HG03571 (cell line): ENCODE measurements at regions not wholly inside any gene's neighbourhood (a gene's known extent, or its start where the extent isn't known, plus 50 kb on each side); places are given as distances from the start of the nearest gene placed in this dataset.

Experiments used
- ATAC-seq: cut with Tn5 transposase; IDR thresholded peaks from one replicate; pipeline ENCODE4 v1.9.1; 2021; ENCODE audit not compliant: unreplicated experiment

DNA sequence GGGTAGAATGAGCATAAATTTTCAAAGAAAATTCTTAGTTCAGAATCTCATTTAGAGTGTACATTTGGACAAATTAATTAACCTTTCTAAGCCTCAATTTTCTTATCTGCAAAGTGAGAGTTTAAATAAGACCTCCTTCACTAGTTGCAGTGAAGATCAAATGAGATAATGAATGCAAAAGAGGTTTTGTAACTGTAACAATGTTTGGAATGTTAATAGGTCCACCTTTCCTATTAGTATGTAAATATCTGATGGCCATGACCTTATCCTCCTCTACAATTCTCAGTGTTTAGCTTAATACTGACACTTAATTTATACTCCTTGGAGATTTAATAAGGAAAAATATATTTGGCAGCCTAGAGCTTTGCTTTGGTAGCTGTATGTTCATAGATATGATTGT lies 138.8 kb downstream of the GABRG1 start:
- no peak for ATAC-seq

DNA sequence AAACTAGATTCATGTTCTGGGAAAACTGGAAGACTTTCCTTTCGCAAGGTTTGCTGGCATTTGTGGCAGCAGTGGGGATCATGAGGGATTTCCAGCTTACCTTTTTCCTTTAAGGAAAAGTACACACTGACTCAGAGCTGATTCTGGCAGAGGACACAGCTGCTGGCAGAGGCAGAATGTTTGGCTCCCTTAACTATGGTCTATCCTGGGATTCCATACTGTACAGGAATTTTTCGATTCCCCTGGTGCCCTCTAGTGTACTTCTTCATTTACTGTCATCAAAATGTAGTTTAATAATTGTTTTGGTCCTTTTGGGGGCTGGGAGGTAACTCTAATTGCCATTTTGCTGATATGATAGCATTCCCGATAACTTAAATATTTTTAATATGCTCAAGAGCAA lies 152.7 kb downstream of the GABRG1 start:
- no peak for ATAC-seq

DNA sequence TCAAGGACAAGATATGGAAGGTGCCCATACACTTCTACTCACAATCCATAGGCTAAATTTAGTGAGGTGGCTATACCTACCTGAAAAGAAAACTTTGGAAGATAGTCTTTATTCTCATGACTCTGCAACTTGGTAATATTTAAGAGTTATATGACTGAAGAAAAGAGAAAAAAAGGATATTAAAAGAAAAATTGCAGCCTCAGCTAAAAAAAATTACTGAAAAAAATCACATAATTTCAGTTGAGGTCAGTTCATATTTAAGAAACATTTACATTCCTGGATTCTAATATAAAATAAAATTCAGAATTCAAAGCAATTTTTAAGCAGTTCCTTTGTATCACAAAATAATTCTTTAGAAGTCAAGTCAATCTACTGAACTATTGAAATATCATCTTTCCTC lies 166.5 kb downstream of the GABRG1 start:
- ATAC-seq = no peak

DNA sequence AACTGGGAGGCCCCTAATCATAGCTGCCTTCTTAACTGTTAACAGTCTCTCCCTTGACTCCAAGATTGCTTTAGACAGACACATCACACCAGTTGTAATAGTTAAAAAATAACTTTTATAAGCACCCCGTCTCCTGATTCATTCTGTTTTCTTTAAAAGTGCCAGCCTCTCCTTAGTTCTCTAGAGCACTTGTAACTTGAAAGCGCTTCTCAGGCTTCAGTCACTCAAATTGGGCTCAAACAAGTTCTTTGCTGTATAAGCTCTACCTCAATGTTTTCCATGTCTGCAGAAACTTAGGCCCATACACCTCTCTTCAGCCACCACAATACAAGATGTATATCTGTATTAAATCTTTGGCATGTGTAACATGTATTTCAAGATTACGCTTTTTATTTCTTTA lies 169.6 kb downstream of the GABRG1 start:
- no peak for ATAC-seq

DNA sequence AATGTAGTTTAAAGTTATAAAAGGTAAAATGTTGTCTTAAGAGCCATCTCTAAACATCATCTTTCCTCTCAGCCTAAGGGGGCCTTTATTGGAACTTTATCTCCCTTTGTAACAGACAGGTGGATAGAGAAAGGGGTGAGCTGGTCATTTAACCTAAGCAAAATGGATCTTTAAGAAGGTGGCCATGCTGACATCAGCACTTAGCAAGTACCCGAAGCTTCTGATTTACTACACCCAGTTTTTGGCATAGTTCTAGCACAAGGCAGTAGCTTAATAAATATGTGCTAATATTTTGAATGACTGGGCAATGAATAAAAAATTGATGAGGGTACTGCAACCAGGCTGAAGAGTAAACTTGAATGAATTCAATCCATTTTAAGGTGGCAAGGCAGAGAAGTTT lies 172.7 kb downstream of the GABRG1 start:
- ATAC-seq = no peak

DNA sequence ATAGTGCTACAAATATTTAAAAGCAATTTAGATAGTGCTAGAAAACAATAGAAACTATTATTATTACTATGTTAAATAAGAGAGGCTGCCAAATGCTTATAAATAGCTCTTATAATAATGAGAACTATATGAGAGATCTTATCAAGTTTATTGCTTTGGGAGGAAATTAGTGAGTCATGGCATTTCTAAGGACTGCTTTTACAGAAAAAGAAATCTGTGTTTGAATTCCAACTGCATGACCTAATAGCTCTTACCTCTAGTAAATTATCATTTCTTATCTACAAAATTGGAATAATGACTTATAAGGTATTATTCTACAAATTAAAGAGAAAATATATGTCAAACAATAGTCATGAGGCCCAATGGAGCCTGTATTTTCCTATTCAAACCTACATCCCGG lies 177.2 kb downstream of the GABRG1 start:
- no peak for ATAC-seq

DNA sequence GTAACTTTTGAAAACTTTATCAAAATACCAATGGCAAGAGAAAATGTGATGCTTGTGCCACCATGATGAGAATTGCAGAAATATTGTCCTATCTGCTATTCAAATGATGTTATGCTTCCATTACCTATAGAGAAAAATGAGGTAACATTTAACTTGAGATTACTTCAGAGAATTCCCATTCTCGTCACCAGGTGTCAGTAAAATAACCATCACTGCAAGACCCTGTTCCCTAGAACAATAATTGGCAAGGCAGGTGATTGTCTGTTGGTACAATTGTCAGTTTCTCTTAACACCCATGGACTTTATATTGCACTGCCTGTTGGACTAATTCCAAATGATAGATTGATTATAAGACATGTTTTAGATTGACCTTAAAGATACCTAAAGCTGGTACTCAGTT lies 179.9 kb downstream of the GABRG1 start:
- no peak for ATAC-seq

DNA sequence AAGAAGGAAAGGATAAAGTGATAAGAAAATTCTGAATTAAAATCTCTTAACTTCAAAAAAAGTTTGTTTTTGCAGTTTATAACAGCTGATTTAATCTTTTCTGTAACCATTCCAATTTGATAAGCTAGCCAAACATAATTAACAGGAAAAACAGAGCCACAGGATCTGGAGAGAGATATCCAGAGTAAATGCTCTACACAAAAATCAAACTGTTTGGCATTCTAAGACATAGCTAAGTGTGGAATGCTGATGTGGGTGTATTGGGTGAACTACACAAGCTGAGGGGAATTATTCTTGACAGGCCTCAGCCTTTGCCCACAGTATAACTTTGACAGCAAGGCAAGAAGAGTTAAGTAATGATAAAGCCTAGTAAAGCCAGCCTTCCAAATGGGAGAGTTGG lies 184.8 kb downstream of the GABRG1 start:
- ATAC-seq = no peak

DNA sequence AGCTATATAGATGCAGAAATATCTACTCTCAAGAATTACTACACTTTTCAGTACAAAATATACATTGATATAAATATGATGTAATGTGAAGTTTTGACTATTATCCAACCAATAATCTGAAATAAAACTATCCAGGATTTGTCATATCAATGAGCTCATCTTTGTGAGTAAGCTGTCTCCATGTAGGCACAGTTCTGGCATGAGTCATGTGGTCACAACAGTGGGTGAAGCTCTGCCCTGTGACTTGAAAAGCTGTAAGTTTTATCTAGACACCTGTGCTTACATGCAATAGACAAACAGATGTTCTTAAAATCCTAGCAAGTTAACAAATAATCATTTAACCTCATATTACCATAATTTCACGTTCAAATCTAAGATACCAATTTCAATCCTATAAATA lies 192.7 kb downstream of the GABRG1 start:
- ATAC-seq = no peak

DNA sequence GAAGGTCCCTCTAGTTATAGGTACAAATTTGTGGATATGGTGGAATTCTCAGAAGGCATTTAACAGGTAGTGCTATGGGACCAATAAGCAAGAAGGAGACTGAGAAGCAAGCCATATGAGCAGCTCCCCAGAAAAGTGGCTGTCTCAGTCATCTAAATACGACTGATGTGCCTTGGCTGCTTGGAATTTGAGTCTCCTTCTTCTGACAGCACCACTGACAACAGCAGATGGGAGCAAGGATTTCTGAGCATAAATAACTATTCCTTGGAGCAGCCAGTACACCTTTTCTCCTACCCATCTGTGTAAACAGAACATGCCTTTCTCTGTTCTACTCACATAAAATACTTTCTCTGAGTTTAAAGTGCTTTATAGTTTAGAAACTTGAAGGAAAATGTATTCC lies 196.2 kb downstream of the GABRG1 start:
- no peak for ATAC-seq

DNA sequence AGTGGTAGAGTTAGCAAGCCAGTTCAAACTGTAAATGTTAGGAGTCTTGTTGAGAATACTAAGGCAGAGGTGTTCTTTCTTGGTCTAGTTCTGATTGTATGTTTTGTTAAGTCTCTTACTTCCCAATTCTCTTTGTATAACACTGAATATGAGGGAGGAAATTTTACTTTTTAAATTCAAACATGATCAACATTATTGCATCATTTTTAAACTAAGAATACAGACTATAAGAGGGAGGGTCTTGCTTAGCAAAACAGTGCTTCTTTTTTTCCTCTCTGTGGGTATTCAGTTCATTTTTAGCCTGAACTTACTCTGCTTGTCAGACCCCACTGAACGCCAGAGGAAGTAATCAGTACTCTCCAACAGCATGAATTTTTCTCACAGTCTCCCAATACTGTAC lies 198.0 kb downstream of the GABRG1 start:
- no peak for ATAC-seq

DNA sequence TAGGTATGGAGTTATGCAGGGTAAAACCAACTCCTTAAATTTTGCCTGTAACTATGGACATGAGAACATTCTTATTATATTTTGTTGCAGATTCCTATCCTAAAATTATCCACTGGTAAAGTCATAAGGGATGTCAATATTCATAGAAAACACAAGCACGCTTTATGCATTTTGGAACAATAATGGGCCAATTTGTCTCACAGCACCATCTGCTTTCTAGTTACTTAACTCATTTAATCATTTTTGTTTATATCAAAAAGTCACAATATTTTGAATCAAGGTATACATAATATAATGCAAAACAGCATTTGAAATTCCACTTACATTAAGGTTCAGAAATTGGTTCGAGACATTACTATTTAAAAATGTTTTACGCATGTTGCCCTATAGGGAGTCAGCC lies 203.0 kb downstream of the GABRG1 start:
- ATAC-seq = no peak

DNA sequence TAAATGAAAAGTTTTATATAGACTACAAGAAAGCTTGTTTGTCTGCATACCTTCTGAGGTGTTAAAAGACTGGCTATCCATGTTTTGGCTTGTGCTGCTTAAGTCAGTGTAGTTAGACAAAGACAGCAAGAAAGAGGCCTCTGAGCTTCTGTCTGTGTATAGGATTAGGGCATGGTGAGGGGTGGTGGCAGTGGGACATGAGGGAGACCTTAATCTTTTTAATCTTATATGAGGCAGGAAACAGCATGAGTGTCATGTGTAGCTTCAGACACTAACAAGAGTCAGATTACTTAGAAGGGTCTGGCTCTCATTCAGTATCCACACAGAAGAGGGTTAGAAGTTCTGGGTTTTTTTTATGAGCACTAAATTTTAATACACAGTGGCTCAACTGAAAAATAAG lies 213.3 kb downstream of the GABRG1 start:
- ATAC-seq = no peak

DNA sequence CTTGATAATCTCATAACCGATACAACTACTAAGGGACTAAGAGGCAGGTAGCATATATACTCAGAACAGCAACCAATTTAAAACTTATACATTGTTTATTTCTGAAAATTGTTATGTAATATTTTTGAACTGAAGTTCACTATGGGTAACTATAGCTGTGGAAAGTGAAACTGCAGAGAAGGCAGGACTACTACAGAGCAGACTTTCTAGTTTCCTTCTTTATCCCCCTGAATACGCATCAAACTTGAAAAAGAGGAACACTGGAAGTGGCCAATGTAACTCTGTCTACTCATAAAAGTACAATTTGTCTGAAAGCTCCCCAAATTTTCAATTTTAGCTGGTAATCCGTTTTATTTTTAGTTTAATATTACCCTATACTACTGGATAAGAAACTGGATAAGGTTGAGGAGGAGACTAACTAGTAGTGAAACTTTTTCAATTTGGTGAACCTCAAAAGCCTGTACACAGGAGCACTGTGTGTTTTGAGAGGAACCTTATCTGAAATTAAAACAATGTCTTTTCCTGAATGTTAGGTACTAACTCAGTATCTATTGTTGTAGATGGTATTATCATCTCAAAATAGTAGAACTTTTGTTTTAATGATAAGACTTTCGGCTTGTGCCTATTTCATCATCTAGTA lies 225.8 kb downstream of the GABRG1 start:
- no peak for ATAC-seq

DNA sequence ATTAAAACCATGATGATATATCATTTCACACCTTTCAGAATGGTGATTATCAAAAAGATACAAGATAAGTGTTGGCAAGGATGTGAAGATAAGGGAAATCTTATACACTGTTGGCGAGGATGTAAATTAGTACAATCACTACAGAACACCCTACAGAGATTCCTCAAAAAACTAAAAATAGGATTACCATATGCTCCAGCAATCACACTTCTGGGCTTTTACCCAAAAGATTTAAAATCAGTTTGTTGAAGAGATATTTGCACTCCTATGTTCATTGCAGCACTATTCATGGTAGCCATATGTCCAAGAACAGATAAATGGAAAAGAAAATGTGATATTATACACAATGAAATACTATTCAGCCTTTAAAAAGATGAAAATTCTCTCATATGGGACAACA lies 240.4 kb downstream of the GABRG1 start:
- no peak for ATAC-seq

DNA sequence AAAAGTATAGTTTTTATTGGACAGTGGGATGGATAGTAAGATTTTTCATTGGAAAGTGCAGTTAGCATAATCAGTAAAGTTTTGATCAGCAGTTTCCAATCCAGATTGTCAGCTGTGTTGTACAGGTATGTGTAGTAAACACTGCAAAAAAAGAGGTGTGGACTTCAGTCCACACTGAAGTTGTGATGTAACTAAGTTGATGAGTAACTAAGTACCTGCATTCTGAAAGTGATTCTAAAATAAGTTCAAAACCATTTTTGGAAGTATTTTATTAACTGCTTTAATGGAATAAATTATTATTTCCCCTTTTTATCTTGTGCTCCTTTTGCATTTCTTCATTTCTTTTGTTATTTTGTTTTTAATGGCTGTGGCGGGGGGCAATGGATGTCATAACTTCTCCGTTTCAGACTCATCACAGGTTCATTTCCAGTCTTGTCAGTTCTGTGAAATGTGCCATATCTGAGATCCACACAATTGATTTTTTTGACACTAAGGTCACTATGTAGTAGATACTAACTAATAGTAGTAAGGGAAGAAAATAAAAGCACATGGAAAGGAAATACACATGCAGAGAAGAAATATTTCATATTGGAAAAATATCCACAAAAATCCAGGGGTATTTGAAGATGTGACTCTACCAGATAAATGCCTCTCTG lies 247.5 kb downstream of the GABRG1 start:
- ATAC-seq = no peak

DNA sequence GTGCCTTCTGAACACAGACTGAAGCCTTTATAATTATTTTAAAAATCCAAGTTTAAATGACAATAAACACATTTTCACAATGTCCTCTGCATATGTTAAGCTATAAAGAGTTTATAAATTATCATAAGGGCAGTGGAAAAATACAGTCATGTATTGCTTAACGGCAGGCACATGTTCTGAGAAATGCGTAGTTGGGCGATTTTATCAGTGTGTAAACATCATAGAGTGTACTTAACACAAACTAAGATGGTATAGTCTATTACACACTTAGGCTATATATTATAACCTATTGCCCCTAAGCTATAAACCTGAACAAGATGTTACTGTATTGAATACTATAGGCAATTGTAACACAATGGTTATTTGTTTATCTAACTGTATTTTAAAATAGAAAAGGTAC lies 254.7 kb downstream of the GABRG1 start:
- no peak for ATAC-seq

DNA sequence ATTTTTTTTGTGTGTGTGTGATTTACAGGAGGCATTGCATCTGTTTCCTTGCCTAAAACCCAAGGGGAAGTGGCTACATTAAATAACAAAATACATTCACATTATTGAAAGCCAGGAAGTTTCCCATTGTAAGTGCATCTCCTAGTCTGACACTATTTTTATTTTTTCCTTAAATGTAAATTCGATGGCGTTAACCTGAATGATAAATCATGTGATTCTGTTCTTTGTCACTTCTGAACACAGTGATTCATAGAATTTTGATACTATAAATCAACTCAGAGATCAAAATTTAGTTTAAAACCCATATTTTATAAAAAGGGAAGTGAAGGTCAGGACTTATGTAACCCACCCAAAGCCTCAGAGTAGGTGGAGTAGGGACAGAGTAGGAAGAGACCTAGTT lies 258.1 kb downstream of the GABRG1 start:
- ATAC-seq = no peak

DNA sequence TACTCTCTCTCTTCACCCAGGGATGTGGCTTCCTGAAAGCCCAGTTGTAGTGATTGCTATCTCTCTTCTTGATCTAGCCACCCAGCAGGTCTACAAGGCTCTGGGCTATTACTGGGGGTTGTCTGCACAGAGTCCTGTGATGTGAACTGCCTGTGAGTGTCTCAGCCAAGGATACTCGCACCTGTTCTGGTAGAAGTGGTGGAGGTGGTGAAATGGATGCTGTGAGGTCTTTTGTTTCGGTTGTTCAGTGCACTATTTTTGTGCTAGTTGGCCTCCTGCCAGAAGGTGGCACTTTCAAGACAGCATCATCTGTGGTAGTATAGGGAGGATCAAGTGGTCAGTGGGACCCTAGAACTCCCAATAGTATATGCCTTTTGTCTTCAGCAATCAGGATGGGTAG lies 268.0 kb downstream of the GABRG1 start:
- no peak for ATAC-seq

DNA sequence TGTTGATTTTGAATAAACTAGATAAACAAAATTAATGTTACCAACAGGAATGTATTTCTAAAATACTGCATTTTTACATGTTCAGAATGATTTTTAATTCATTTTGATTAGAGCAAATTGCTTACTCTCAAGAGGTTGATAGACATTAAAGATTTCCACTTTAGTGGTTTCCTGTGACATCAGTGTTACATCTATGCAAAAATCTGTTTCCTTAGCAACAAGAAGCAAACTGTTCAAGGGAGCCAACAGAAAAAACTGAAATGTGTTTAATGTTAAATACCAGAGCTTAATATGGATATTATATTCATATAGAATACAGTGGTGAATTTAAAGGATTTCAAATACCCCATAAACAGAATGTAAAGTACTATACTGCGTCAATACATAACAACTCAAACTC lies 277.8 kb downstream of the GABRG1 start:
- ATAC-seq = no peak

DNA sequence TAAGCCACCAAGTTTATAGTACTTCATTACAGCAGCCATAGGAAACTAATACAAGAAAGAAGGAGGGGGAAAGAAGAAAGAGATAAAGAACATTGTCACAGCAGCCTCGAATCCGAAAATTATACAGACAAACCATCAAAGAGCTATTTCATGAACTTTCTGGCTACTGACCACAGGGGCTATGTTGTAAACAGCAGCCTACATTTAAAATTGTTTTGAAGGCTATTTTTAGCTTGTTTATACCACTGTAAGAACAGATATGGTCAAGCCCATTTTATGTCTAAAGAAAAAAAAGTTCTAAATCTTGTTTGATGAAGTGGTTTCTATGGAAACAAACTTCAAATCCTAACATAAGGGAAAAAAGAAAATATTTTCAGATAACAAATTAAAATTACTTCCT lies 282.1 kb downstream of the GABRG1 start:
- ATAC-seq = no peak

DNA sequence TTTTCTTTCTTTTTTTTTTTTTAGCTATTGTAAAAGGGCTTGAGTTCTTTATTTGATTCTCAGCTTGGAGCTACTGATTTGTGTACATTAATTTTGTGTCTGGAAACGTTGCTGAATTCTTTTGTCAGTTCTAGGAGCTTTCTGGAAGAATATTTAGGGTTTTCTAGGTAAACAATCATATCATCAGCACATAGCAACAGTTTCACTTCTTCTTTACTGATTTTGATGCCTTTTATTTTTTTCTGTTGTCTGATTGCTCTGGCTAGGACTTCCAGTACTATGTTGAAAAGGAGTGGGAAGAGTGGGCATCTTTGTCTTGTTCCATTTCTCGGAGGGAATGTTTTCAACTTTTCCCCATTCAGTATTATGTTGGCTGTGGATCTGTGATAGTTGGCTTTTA lies 292.2 kb downstream of the GABRG1 start:
- no peak for ATAC-seq

DNA sequence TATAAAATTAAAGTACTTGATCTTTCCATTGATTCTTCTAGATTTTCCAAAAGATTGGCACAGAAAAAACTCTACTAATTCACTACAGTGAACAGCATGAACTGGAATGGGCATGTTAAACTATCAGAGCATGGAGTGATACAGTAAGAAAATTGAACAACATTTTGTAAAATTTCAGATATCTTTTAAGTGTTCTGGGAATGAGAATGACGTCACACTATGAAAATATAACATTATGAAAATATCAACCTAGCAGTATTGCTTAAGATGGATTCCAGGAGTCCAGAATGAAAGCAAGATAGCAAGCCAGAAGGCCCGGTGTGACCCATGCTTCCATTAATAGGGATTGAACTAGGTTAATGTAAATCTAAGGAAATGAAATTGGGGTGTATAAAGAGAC lies 319.9 kb downstream of the GABRG1 start:
- no peak for ATAC-seq
